ENCODE measurements at regions not wholly inside any gene's neighbourhood (a gene's known extent, or its start where the extent isn't known, plus 50 kb on each side); places are given as distances from the start of the nearest gene placed in this dataset.

GRCh38 chr2:144211065-144211464, 308.9 kb downstream of the ZEB2 start:
- DNase-seq = no peak

GRCh38 chr2:144210076-144210475, 309.8 kb downstream of the ZEB2 start:
- DNase-seq = no peak

- no peak for DNase-seq
Observed at GRCh38 chr2:144208924-144209323, 311.0 kb downstream of the ZEB2 start.

GRCh38 chr2:144206019-144206418, 313.9 kb downstream of the ZEB2 start:
- DNase-seq = no peak

GRCh38 chr2:144201868-144202468, 318.0 kb downstream of the ZEB2 start:
- DNase-seq = no peak

GRCh38 chr2:144201126-144201525, 318.8 kb downstream of the ZEB2 start:
- DNase-seq = no peak

- DNase-seq = no peak
Observed at GRCh38 chr2:144198116-144198515, 321.8 kb downstream of the ZEB2 start.

GRCh38 chr2:144194326-144195071, 325.4 kb downstream of the ZEB2 start:
- no peak for DNase-seq

- DNase-seq = no peak
Observed at GRCh38 chr2:144190908-144191605, 328.9 kb downstream of the ZEB2 start.

- DNase-seq = no peak
Observed at GRCh38 chr2:144183727-144184126, 336.2 kb downstream of the ZEB2 start.

- no peak for DNase-seq
Observed at GRCh38 chr2:144181001-144181400, 338.9 kb downstream of the ZEB2 start.

- no peak for DNase-seq
Observed at GRCh38 chr2:144180131-144180530, 339.8 kb downstream of the ZEB2 start.

- DNase-seq = no peak
Observed at GRCh38 chr2:144170179-144170578, 349.7 kb downstream of the ZEB2 start.

- DNase-seq = no peak
Observed at GRCh38 chr2:144166743-144167142, 353.2 kb downstream of the ZEB2 start.

GRCh38 chr2:144165599-144166250, 354.2 kb downstream of the ZEB2 start:
- no peak for DNase-seq

- no peak for DNase-seq
Observed at GRCh38 chr2:144163592-144163991, 356.3 kb downstream of the ZEB2 start.

GRCh38 chr2:144162652-144163051, 357.3 kb downstream of the ZEB2 start:
- no peak for DNase-seq

- DNase-seq = no peak
Observed at GRCh38 chr2:144161061-144161460, 358.9 kb downstream of the ZEB2 start.

- DNase-seq = no peak
Observed at GRCh38 chr2:144159240-144159639, 360.7 kb downstream of the ZEB2 start.

GRCh38 chr2:144158096-144158495, 361.8 kb downstream of the ZEB2 start:
- DNase-seq = no peak

- DNase-seq = no peak
Observed at GRCh38 chr2:144156736-144157640, 362.9 kb downstream of the ZEB2 start.

GRCh38 chr2:144154205-144154604, 365.7 kb downstream of the ZEB2 start:
- no peak for DNase-seq
